HepG2 (cell line): ENCODE measurements at regions not wholly inside any gene's neighbourhood (a gene's known extent, or its start where the extent isn't known, plus 50 kb on each side); places are given as distances from the start of the nearest gene placed in this dataset.

Experiments used
- ATAC-seq: fragments of 200-7000 bp; cut with Tn5 transposase; 3 replicates; pipeline ENCODE4 v1.9.1; 2020; ENCODE audit warnings: mild to moderate bottlenecking, moderate library complexity
- BruUV-seq: library from RNA; stranded (reverse); fragments of 400-500 nt; replicated peaks from 2 replicates; lab custom pipeline; 2021; lab: Mats Ljungman, UMichigan
- CTCF ChIA-PET: fragments of 300-600 bp; formaldehyde crosslinking; extraction: SDS; loops from one replicate; lab custom pipeline; 2021; ENCODE audit warnings: low total read pairs, inconsistent platforms, low intra/inter-chr PET ratio; lab: Yijun Ruan, JAX
- POLR2A ChIA-PET: fragments of 350-600 bp; sonication (Branson Sonifier 250); formaldehyde crosslinking; loops from one replicate; lab custom pipeline; 2020; ENCODE audit warnings: antibody characterized with exemption, inconsistent platforms; lab: Yijun Ruan, JAX
- DNase-seq: peaks from one replicate; pipeline ENCODE4 v3.0.0-alpha.2; 2015; ENCODE audit warnings: low spot score
- FAIRE-seq: peaks from 3 replicates; lab custom pipeline; 2011; peaks lifted over from hg19 to GRCh38; lab: Jason Lieb, UNC
- H2AFZ ChIP-seq: one replicate; pipeline ENCODE4 v1.6.1; 2011; ENCODE audit warnings: low read length, inconsistent platforms
- H3K27ac ChIP-seq: fragments of 300-600 bp; 3 replicates; pipeline ENCODE4 v1.8.0; 2011; ENCODE audit warnings: mixed run types, mild to moderate bottlenecking, mixed read lengths, low read length, inconsistent platforms; ENCODE audit not compliant: insufficient read depth; ENCODE audit errors: extremely low read length
- H3K27me3 ChIP-seq, 2 experiments: fragments of 200-600 bp in 1 of 2; 2 replicates in 1 of 2; 3 replicates in 1 of 2; pipeline versions ENCODE4 v1.6.0 to v1.8.0; 2011; ENCODE audit warnings: low read length in 2 of 2, mild to moderate bottlenecking in 2 of 2, moderate library complexity in 2 of 2, inconsistent platforms in 1 of 2; ENCODE audit not compliant: insufficient read depth in 2 of 2, control insufficient read depth in 1 of 2
- H3K36me3 ChIP-seq, 2 experiments: fragments of 200-600 bp in 1 of 2; replicated peaks in 1 of 2; 2 replicates in 1 of 2; 3 replicates in 1 of 2; pipeline versions ENCODE4 v1.5.1 to v1.8.0; 2011; ENCODE audit warnings: low read length in 2 of 2, inconsistent platforms in 1 of 2; ENCODE audit not compliant: insufficient read depth in 2 of 2, control insufficient read depth in 1 of 2
- H3K4me1 ChIP-seq: 2 replicates; pipeline ENCODE4 v1.5.1; 2012; ENCODE audit warnings: low read length, inconsistent platforms; ENCODE audit not compliant: insufficient read depth
- H3K4me2 ChIP-seq: 2 replicates; pipeline ENCODE4 v1.6.0; 2011; ENCODE audit warnings: low read depth, low read length, inconsistent platforms
- H3K4me3 ChIP-seq, 3 experiments: fragments of 200-600 bp in 1 of 3; sonication (generic), shearing (Covaris generic) in 1 of 3; replicated peaks in 1 of 3; 2 replicates each; pipeline ENCODE4 v1.5.1; 2011 to 2016; ENCODE audit warnings: low read length in 3 of 3, inconsistent platforms in 2 of 3, low read depth in 2 of 3, mild to moderate bottlenecking in 2 of 3, control low read depth in 1 of 3, mixed read lengths in 1 of 3; ENCODE audit not compliant: insufficient read depth in 1 of 3
- H3K79me2 ChIP-seq: one replicate; pipeline ENCODE4 v1.6.1; 2011; ENCODE audit warnings: low read length, inconsistent platforms; ENCODE audit not compliant: insufficient read depth
- H3K9ac ChIP-seq: 2 replicates; pipeline ENCODE4 v1.6.0; 2011; ENCODE audit warnings: mild to moderate bottlenecking, low read depth, low read length, inconsistent platforms; ENCODE audit not compliant: insufficient read depth
- H3K9me3 ChIP-seq: 2 replicates; pipeline ENCODE4 v1.5.1; 2012; ENCODE audit warnings: mild to moderate bottlenecking, low read length
- H4K20me1 ChIP-seq: 2 replicates; pipeline ENCODE4 v1.6.0; 2011; ENCODE audit warnings: inconsistent platforms, mild to moderate bottlenecking, low read length, moderate library complexity; ENCODE audit not compliant: insufficient read depth
- HOXA5 ChIP-seq: sonication (generic); formaldehyde crosslinking; IDR thresholded peaks from 2 replicates; pipeline ENCODE4 v1.4.0; 2020; ENCODE audit warnings: missing genetic modification reagents
- NR2C2 ChIP-seq: sonication (generic); formaldehyde crosslinking; IDR thresholded peaks from 2 replicates; pipeline ENCODE4 v1.4.0; 2020; ENCODE audit warnings: missing genetic modification reagents, mild to moderate bottlenecking, moderate library complexity, borderline replicate concordance
- SP5 ChIP-seq: IDR thresholded peaks from 2 replicates; pipeline ENCODE4 v1.6.1; 2016; ENCODE audit warnings: low read depth, borderline replicate concordance
- SRSF1 ChIP-seq: fragments of 200-400 bp; formaldehyde crosslinking; optimal IDR thresholded peaks from 2 replicates; pipeline ENCODE3; 2017; ENCODE audit warnings: mild to moderate bottlenecking, low read depth, low read length, moderate library complexity
- TBX3 ChIP-seq: fragments of 450-650 bp; IDR thresholded peaks from 2 replicates; pipeline ENCODE4 v1.6.1; 2017; ENCODE audit warnings: antibody characterized with exemption, mild to moderate bottlenecking, inconsistent platforms, borderline replicate concordance
- TGIF2 ChIP-seq: IDR thresholded peaks from 2 replicates; pipeline ENCODE4 v1.6.1; 2016; ENCODE audit warnings: control low read depth, missing compliant biosample characterization
- ZFP82 ChIP-seq: sonication (generic); formaldehyde crosslinking; IDR thresholded peaks from 2 replicates; pipeline ENCODE4 v1.5.1; 2020; ENCODE audit warnings: mild to moderate bottlenecking, missing genetic modification reagents, borderline replicate concordance
- ZNF775 ChIP-seq: sonication (generic); formaldehyde crosslinking; IDR thresholded peaks from 2 replicates; pipeline ENCODE4 v1.4.0; 2020; ENCODE audit warnings: missing genetic modification reagents, mild to moderate bottlenecking, moderate library complexity, borderline replicate concordance
- WGBS: methylation state at CpG from one replicate; pipeline ENCODE4 v1.1.6; 2017; ENCODE audit warnings: low lambda C conversion rate; 5-methylcytosine and 5-hydroxymethylcytosine counted together
- in situ Hi-C: cut with HindIII; loops from 2 replicates; pipeline ENCODE4 v1.10.0; 2017; ENCODE audit warnings: low pct_unique_long_range_greater_than_20kb; ENCODE audit not compliant: extremely low pct_ligation_motif_present
- intact Hi-C: fragments of 100-400 bp; cut with micrococcal nuclease; formaldehyde crosslinking; loops from one replicate; pipeline ENCODE4 v1.10.0; 2022; ENCODE audit not compliant: unreplicated experiment
- TF ChIP-seq, protein P1 (sequence below): sonication (generic); formaldehyde crosslinking; IDR thresholded peaks from 2 replicates; pipeline ENCODE4 v1.4.0; 2020; ENCODE audit warnings: missing genetic modification reagents, borderline replicate concordance
- TF ChIP-seq, protein P2 (sequence below): sonication (generic); formaldehyde crosslinking; IDR thresholded peaks from 2 replicates; pipeline ENCODE4 v1.4.0; 2020; ENCODE audit warnings: mild to moderate bottlenecking, missing genetic modification reagents

DNA sequence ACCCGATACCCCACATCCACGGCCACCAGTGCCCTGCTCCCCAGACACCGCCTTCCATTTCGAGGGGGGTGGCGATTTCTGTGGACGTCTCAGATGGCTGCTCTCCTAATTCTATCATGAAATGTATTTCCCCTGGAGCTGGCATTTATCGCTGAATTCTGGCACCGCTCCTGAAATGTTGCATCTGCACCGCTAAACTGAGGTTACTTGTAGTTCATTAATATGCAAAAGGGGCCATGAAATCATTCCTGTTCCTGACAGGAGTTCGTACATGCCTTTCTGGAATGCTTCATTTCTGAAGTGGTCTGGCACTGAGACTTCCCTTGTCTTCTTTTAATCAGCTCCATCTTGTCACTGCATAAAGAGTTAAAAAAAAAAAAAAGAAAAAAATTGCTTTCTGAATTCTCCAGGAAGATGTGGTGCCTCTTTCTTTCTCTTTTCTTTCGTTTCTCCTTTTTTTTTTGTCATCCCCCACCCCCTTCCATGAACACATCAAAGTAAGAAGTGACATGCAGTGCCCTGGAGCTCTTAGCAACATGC, 97.7 kb upstream of the SMARCA2 start (continued):
- TF ChIP-seq, protein P1, sequence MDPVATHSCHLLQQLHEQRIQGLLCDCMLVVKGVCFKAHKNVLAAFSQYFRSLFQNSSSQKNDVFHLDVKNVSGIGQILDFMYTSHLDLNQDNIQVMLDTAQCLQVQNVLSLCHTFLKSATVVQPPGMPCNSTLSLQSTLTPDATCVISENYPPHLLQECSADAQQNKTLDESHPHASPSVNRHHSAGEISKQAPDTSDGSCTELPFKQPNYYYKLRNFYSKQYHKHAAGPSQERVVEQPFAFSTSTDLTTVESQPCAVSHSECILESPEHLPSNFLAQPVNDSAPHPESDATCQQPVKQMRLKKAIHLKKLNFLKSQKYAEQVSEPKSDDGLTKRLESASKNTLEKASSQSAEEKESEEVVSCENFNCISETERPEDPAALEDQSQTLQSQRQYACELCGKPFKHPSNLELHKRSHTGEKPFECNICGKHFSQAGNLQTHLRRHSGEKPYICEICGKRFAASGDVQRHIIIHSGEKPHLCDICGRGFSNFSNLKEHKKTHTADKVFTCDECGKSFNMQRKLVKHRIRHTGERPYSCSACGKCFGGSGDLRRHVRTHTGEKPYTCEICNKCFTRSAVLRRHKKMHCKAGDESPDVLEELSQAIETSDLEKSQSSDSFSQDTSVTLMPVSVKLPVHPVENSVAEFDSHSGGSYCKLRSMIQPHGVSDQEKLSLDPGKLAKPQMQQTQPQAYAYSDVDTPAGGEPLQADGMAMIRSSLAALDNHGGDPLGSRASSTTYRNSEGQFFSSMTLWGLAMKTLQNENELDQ (CRISPR knock-in tag), result no peak
- TF ChIP-seq, protein P2, sequence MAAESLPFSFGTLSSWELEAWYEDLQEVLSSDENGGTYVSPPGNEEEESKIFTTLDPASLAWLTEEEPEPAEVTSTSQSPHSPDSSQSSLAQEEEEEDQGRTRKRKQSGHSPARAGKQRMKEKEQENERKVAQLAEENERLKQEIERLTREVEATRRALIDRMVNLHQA (CRISPR knock-in tag), result no peak

DNA sequence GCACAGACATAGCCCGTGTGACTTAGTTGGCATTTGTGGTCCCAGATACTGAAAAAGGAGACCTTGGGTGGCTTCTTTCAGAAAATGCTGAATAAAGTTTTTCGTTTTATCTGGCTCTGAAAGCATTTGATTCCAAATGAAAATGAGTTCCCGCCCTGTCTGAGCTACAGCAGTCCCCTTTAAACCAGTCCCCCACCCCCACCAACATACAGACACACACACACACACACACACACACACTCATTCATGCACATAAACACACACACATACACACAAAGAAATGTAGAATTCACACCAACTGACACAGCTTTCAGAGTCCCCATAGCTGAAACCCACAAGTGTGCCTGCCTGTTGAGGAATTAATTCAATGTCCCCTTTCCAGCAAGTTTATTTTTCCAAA, 97.0 kb upstream of the SMARCA2 start:
- ATAC-seq, result no peak

More for the DNA sequence above, 97.0 kb upstream of the SMARCA2 start:
- H3K9me3 ChIP-seq, result no peaks in the 10 kb centered on the region
- BruUV-seq, result no TSS peak
- ChIA-PET CTCF (no interaction called here), POLR2A (no interaction called here)
- H3K9ac ChIP-seq, result no peak overlapping the region
- in situ Hi-C loops, result no loop called here
- H3K4me3 ChIP-seq, result no peak overlapping the region
- H3K36me3 ChIP-seq, result no peaks in the 10 kb centered on the region
- H4K20me1 ChIP-seq, result no peaks in the 10 kb centered on the region
- no peak overlapping the region for H2AFZ ChIP-seq
- TF ChIP-seq ZFP82 (CRISPR knock-in tag), result no peak
- no peak for TF ChIP-seq SP5 (CRISPR knock-in tag)
- no peak for TF ChIP-seq TGIF2 (CRISPR knock-in tag)
- TF ChIP-seq ZNF775 (CRISPR knock-in tag), result no peak
- TF ChIP-seq NR2C2 (CRISPR knock-in tag), result no peak
- TF ChIP-seq HOXA5, result no peak
- no peak for TF ChIP-seq SRSF1
- no peak for TF ChIP-seq TBX3
- TF ChIP-seq, all 625 proteins: peak for 0
- Histone ChIP-seq H3K27ac (no peak overlapping the region), H3K4me1 (peaks cover 10% of the 10 kb centered on the region), H3K4me2 (no peak overlapping the region), H3K27me3 (peaks cover 0 to 14% of the 10 kb centered on the region in 2 experiments; a peak in 2 of 5 replicates), H3K79me2 (no peaks in the 10 kb centered on the region)
- 6% methylated on average over 3 of the region's 3 CpGs for WGBS
- FAIRE-seq, result no peak
- intact Hi-C loops, result no loop called here
- no peak for DNase-seq
